PC-9 (cell line): ENCODE measurements at regions not wholly inside any gene's neighbourhood (a gene's known extent, or its start where the extent isn't known, plus 50 kb on each side); places are given as distances from the start of the nearest gene placed in this dataset.

Source experiments
- EZH2 ChIP-seq: fragments of 200-600 bp; sonication (generic); IDR thresholded peaks from 2 replicates; pipeline ENCODE4 v1.8.0; 2017; ENCODE audit warnings: antibody characterized with exemption, low read depth
- TF ChIP-seq, protein P1 (sequence below): fragments of 200-600 bp; sonication (generic); conservative IDR thresholded peaks from 2 replicates; pipeline ENCODE4 v1.6.1; 2017; ENCODE audit warnings: mixed run types, antibody characterized with exemption, mild to moderate bottlenecking, moderate library complexity

- TF ChIP-seq, protein P1, sequence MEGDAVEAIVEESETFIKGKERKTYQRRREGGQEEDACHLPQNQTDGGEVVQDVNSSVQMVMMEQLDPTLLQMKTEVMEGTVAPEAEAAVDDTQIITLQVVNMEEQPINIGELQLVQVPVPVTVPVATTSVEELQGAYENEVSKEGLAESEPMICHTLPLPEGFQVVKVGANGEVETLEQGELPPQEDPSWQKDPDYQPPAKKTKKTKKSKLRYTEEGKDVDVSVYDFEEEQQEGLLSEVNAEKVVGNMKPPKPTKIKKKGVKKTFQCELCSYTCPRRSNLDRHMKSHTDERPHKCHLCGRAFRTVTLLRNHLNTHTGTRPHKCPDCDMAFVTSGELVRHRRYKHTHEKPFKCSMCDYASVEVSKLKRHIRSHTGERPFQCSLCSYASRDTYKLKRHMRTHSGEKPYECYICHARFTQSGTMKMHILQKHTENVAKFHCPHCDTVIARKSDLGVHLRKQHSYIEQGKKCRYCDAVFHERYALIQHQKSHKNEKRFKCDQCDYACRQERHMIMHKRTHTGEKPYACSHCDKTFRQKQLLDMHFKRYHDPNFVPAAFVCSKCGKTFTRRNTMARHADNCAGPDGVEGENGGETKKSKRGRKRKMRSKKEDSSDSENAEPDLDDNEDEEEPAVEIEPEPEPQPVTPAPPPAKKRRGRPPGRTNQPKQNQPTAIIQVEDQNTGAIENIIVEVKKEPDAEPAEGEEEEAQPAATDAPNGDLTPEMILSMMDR: no peak
- no peak for TF ChIP-seq EZH2
Observed at GRCh38 chr4:124455671-124456070, 256.9 kb downstream of the ANKRD50 start.
